ENCODE measurements at regions not wholly inside any gene's neighbourhood (a gene's known extent, or its start where the extent isn't known, plus 50 kb on each side); places are given as distances from the start of the nearest gene placed in this dataset.

DNA sequence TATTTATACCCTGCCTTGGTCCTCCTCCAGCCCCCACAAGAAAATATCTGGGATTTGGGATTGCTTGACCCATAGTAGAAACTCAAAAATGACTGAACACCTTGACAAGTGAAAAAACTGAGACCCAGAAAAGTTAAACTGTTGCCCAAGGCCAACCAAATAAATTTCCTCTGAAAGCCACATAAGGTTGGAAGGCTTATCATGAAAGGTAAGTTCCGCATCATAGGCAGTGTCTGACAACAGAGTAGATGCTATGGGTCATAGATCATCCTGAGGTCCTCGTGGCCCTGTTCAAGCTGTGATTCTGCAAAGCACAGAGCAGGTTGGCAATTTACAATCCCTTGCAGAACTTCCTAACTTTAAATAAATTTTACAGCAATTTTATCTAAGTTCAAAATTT lies 140.8 kb upstream of the TSC22D2 start:
- H3K4me3 ChIP-seq (ENCODE audit: low read length) = no peak overlapping the region
- no peak for DNase-seq (ENCODE audit: low read depth)
- TF ChIP-seq, protein P1, sequence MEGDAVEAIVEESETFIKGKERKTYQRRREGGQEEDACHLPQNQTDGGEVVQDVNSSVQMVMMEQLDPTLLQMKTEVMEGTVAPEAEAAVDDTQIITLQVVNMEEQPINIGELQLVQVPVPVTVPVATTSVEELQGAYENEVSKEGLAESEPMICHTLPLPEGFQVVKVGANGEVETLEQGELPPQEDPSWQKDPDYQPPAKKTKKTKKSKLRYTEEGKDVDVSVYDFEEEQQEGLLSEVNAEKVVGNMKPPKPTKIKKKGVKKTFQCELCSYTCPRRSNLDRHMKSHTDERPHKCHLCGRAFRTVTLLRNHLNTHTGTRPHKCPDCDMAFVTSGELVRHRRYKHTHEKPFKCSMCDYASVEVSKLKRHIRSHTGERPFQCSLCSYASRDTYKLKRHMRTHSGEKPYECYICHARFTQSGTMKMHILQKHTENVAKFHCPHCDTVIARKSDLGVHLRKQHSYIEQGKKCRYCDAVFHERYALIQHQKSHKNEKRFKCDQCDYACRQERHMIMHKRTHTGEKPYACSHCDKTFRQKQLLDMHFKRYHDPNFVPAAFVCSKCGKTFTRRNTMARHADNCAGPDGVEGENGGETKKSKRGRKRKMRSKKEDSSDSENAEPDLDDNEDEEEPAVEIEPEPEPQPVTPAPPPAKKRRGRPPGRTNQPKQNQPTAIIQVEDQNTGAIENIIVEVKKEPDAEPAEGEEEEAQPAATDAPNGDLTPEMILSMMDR (conservative IDR thresholded peaks at IDR 0.05; ENCODE audit: low read depth, low read length) = no peak

- H3K4me3 ChIP-seq (ENCODE audit: low read length) = no peak overlapping the region
- no peak for DNase-seq (ENCODE audit: low read depth)
- TF ChIP-seq, protein P1 (conservative IDR thresholded peaks at IDR 0.05; ENCODE audit: low read depth, low read length) = no peak
Observed at GRCh38 chr3:150265305-150265704, 142.8 kb upstream of the TSC22D2 start.

DNA sequence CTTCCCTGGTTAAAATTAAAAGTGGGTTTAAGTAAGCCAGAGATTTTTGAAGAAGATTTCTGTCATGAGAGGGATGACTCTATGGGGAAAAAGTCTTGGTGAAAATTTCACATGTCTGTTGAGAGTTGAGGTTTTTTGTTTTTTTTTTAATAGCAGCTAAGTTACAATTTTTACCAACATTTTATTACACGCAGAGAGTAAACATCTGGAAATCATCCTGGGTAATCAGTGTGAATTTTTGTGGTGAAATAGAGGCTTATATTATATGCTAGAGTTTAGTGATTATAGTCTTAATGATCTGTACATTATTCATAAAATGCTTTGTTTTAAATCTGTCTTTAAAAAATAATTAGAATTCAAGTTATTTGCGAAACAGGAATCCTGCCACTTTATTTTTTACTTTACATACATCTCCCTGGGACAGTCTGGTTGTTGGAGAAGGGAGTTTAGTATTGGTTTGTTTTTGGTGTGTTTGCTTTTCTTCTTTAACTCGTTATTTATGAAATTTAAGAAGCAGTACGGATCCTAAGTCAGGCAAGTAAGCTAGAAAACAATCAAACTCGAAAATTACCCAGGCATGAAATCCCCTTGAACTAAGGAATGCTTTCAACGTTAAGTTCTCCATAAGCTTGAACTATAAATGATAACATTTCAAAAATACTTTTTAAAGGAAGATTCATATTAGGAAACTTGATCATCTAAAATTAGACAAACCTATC lies 143.4 kb upstream of the TSC22D2 start:
- no peak overlapping the region for H3K4me3 ChIP-seq (ENCODE audit: low read length)
- no peak for DNase-seq (ENCODE audit: low read depth)
- TF ChIP-seq, protein P1 (conservative IDR thresholded peaks at IDR 0.05; ENCODE audit: low read depth, low read length) = no peak

GRCh38 chr3:150261958-150262357 lies 146.1 kb upstream of the TSC22D2 start:
- no peak overlapping the region for H3K4me3 ChIP-seq (ENCODE audit: low read length)
- TF ChIP-seq, protein P1 (conservative IDR thresholded peaks at IDR 0.05; ENCODE audit: low read depth, low read length) = no peak
- no peak for DNase-seq (ENCODE audit: low read depth)

- TF ChIP-seq, protein P1 (conservative IDR thresholded peaks at IDR 0.05; ENCODE audit: low read depth, low read length) = no peak
- no peak overlapping the region for H3K4me3 ChIP-seq (ENCODE audit: low read length)
- no peak for DNase-seq (ENCODE audit: low read depth)
Observed at GRCh38 chr3:150261418-150261817, 146.7 kb upstream of the TSC22D2 start.

GRCh38 chr3:150260398-150260710 lies 147.7 kb upstream of the TSC22D2 start:
- H3K4me3 ChIP-seq (ENCODE audit: low read length) = no peak overlapping the region
- DNase-seq (ENCODE audit: low read depth) = no peak
- TF ChIP-seq, protein P1 (conservative IDR thresholded peaks at IDR 0.05; ENCODE audit: low read depth, low read length) = no peak
